Neural cell (in vitro differentiated cells): ENCODE measurements at regions not wholly inside any gene's neighbourhood (a gene's known extent, or its start where the extent isn't known, plus 50 kb on each side); places are given as distances from the start of the nearest gene placed in this dataset.

ENCODE experiments used
- H2AFZ ChIP-seq: fragments of 200-600, 300-800 bp; sonication (generic), shearing (Covaris generic); 2 replicates; pipeline ENCODE4 v1.6.0; 2014; ENCODE audit warnings: low read depth, mild to moderate bottlenecking, antibody characterized with exemption, low read length, moderate library complexity
- H3F3A ChIP-seq: fragments of 200-600 bp; shearing (Covaris generic); 2 replicates; pipeline ENCODE4 v1.6.1; 2016; ENCODE audit warnings: mild to moderate bottlenecking, moderate library complexity, mixed read lengths, antibody characterized with exemption, low read length; ENCODE audit not compliant: insufficient read depth, poor library complexity, severe bottlenecking
- H3K27ac ChIP-seq: fragments of 200-600, 300-800 bp; sonication (generic), shearing (Covaris generic); 2 replicates; pipeline ENCODE4 v1.5.1; 2014; ENCODE audit warnings: mild to moderate bottlenecking, low read length, moderate library complexity
- H3K27me3 ChIP-seq: fragments of 300-800, 200-600 bp; sonication (generic), shearing (Covaris generic); 2 replicates; pipeline ENCODE4 v1.6.0; 2014; ENCODE audit warnings: mild to moderate bottlenecking, low read depth, low read length, moderate library complexity; ENCODE audit not compliant: insufficient read depth
- H3K36me3 ChIP-seq: fragments of 300-800, 200-600 bp; sonication (generic), shearing (Covaris generic); 2 replicates; pipeline ENCODE4 v1.5.1; 2014; ENCODE audit warnings: mild to moderate bottlenecking, antibody characterized with exemption, low read length, moderate library complexity; ENCODE audit not compliant: insufficient read depth
- H3K4me2 ChIP-seq: fragments of 300-800, 200-600 bp; sonication (generic), shearing (Covaris generic); 2 replicates; pipeline ENCODE4 v1.6.0; 2014; ENCODE audit warnings: mild to moderate bottlenecking, low read length
- H3K4me3 ChIP-seq: fragments of 300-800, 200-600 bp; sonication (generic), shearing (Covaris generic); 2 replicates; pipeline ENCODE4 v1.5.1; 2014; ENCODE audit warnings: mild to moderate bottlenecking, low read length, moderate library complexity
- H3K79me2 ChIP-seq: fragments of 200-600 bp; shearing (Covaris generic); replicated peaks from 2 replicates; pipeline ENCODE4 v1.6.0; 2014; ENCODE audit warnings: mild to moderate bottlenecking, low read length, moderate library complexity; ENCODE audit not compliant: insufficient read depth
- H3K9ac ChIP-seq: fragments of 300-800, 200-600 bp; sonication (generic), shearing (Covaris generic); 2 replicates; pipeline ENCODE4 v1.6.1; 2016; ENCODE audit warnings: mild to moderate bottlenecking, low read length, mixed read lengths
- H3K9me2 ChIP-seq: fragments of 200-600 bp; shearing (Covaris generic); 2 replicates; pipeline ENCODE4 v1.6.1; 2016; ENCODE audit warnings: mild to moderate bottlenecking, low read length, mixed read lengths; ENCODE audit not compliant: insufficient read depth
- H3K9me3 ChIP-seq: fragments of 200-600, 300-800 bp; sonication (generic), shearing (Covaris generic); 2 replicates; pipeline ENCODE4 v1.6.1; 2016; ENCODE audit warnings: mild to moderate bottlenecking, mixed run types, low read length, moderate library complexity, mixed read lengths
- H4K20me1 ChIP-seq: fragments of 200-600 bp; shearing (Covaris generic); 2 replicates; pipeline ENCODE4 v1.6.1; 2016; ENCODE audit warnings: mild to moderate bottlenecking, mixed run types; ENCODE audit not compliant: insufficient read depth
- CTCF ChIP-seq: fragments of 450-650 bp; IDR thresholded peaks from 2 replicates; pipeline ENCODE4 v1.5.1; 2014; ENCODE audit warnings: antibody characterized with exemption, mild to moderate bottlenecking, moderate library complexity; ENCODE audit not compliant: poor library complexity, severe bottlenecking
- EP300 ChIP-seq: fragments of 450-650 bp; conservative IDR thresholded peaks from 2 replicates; pipeline ENCODE4 v1.6.1; 2014; ENCODE audit warnings: antibody characterized with exemption, mild to moderate bottlenecking, moderate library complexity; ENCODE audit not compliant: poor library complexity, severe bottlenecking
- EZH2 ChIP-seq: fragments of 200-600, 300-800 bp; shearing (Covaris generic), sonication (generic); IDR thresholded peaks from 2 replicates; pipeline ENCODE4 v1.6.1; 2014; ENCODE audit warnings: antibody characterized with exemption, low read length, borderline replicate concordance, mild to moderate bottlenecking; ENCODE audit not compliant: insufficient read depth, poor library complexity, severe bottlenecking
- MXI1 ChIP-seq: fragments of 450-650 bp; conservative IDR thresholded peaks from 2 replicates; pipeline ENCODE4 v1.6.1; 2014; ENCODE audit warnings: antibody characterized with exemption, mild to moderate bottlenecking; ENCODE audit not compliant: poor library complexity, severe bottlenecking
- POLR2AphosphoS5 ChIP-seq: IDR thresholded peaks from 2 replicates; pipeline ENCODE4 v1.6.1; 2012
- RAD21 ChIP-seq: fragments of 450-650 bp; conservative IDR thresholded peaks from 2 replicates; pipeline ENCODE4 v1.6.1; 2014; ENCODE audit warnings: antibody characterized with exemption, mild to moderate bottlenecking, moderate library complexity
- REST ChIP-seq: IDR thresholded peaks from 2 replicates; pipeline ENCODE4 v1.6.1; 2012; ENCODE audit warnings: borderline replicate concordance
- SMC3 ChIP-seq: fragments of 450-650 bp; conservative IDR thresholded peaks from 2 replicates; pipeline ENCODE4 v1.6.1; 2014; ENCODE audit warnings: antibody characterized with exemption, mild to moderate bottlenecking, moderate library complexity; ENCODE audit not compliant: poor library complexity
- TAF1 ChIP-seq: IDR thresholded peaks from 2 replicates; pipeline ENCODE4 v1.6.1; 2012; ENCODE audit warnings: low read depth

DNA sequence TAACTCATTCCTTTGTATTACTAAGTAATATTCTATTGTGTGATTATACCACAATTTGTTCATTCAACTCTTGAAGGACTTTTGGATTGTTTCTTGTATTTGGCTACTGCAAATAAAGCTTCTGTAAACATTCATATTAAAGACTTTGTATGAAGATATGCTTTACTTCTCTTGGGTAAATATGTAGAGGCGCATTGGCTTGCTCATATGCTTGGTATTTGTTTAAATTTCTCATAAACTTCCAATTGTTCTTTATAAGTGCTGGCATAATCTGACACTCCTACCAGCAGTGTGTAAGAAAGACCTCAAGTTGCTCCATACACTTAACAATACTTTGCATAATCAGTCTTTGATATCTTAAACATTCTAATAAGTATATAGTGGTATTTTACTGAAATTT is 792.8 kb upstream of the LRRTM1 start:
- no peak overlapping the region for H3K4me2 ChIP-seq
- H2AFZ ChIP-seq = no peak overlapping the region
- H4K20me1 ChIP-seq = no peaks in the 10 kb centered on the region
- H3K27me3 ChIP-seq = no peaks in the 10 kb centered on the region
- no peaks in the 10 kb centered on the region for H3K36me3 ChIP-seq
- no peaks in the 10 kb centered on the region for H3K9me3 ChIP-seq
- H3K9ac ChIP-seq = no peak overlapping the region
- no peak overlapping the region for H3K27ac ChIP-seq
- no peak overlapping the region for H3K4me3 ChIP-seq
- no peaks in the 10 kb centered on the region for H3K9me2 ChIP-seq
- H3K79me2 ChIP-seq = no peaks in the 10 kb centered on the region
- no peaks in the 10 kb centered on the region for H3F3A ChIP-seq
- TF ChIP-seq POLR2AphosphoS5 = no peak
- TF ChIP-seq EP300 = no peak

DNA sequence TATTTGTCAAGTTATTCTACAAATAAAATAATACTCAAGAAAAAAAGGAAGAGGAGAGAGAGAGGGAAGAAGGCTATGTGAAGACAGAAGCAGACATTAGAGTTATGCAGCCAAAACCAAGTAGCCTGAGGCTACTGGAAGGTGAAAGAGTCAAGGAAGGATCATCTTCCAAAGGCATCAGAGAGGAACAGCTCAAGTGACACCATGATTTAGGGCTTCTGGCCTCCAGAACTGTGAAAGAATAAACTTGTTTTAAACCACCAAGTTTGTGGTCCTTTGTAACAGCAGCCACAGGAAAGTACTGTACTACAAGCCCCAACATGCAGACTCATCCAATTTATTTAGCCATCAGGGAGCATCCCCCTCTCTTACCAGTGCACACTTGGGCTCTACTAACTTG is 788.5 kb upstream of the LRRTM1 start:
- H3K36me3 ChIP-seq = no peaks in the 10 kb centered on the region
- H3K9me3 ChIP-seq = no peaks in the 10 kb centered on the region
- no peaks in the 10 kb centered on the region for H3K27me3 ChIP-seq
- H3K4me3 ChIP-seq = no peak overlapping the region
- no peak overlapping the region for H2AFZ ChIP-seq
- no peak overlapping the region for H3K27ac ChIP-seq
- no peak for TF ChIP-seq TAF1
- TF ChIP-seq EP300 = no peak
- H3K9me2 ChIP-seq = no peaks in the 10 kb centered on the region
- no peaks in the 10 kb centered on the region for H3K79me2 ChIP-seq
- no peaks in the 10 kb centered on the region for H4K20me1 ChIP-seq
- no peak overlapping the region for H3K4me2 ChIP-seq
- H3F3A ChIP-seq = no peaks in the 10 kb centered on the region
- no peak overlapping the region for H3K9ac ChIP-seq

DNA sequence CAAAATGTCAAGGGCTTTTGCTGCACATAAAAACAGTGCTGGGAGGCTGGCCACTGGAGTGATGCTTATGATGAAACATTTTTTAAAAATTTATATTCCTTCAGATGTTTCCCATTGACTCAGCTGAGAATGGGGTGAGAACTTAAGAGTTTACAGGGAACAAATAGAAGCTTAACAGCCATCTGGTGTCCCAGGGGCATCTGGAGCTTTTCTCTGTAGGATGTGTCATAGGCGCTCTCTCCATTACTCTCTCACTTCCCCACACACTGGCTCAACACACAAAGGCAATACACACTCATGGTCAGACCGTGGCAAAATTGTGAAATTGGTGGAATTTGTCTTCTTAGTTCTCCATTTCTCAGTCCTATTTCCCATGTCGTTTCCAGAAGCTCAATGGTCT is 783.1 kb upstream of the LRRTM1 start:
- TF ChIP-seq TAF1 = no peak
- TF ChIP-seq CTCF = no peak
- TF ChIP-seq SMC3 = no peak
- TF ChIP-seq EP300 = no peak
- TF ChIP-seq RAD21 = no peak
- no peak for TF ChIP-seq POLR2AphosphoS5
- TF ChIP-seq MXI1 = no peak
- no peak for TF ChIP-seq EZH2
- TF ChIP-seq REST = no peak
- Histone ChIP-seq H3K36me3 (no peaks in the 10 kb centered on the region), H3K9me2 (no peaks in the 10 kb centered on the region), H3K79me2 (no peaks in the 10 kb centered on the region), H3K9ac (no peak overlapping the region), H4K20me1 (no peaks in the 10 kb centered on the region), H3K27ac (no peak overlapping the region), H3K4me2 (no peak overlapping the region), H3K9me3 (no peaks in the 10 kb centered on the region), H3K4me3 (no peak overlapping the region), H3F3A (no peaks in the 10 kb centered on the region), H2AFZ (no peak overlapping the region), H3K27me3 (no peaks in the 10 kb centered on the region)
